NB4 (cell line): ENCODE measurements at regions not wholly inside any gene's neighbourhood (a gene's known extent, or its start where the extent isn't known, plus 50 kb on each side); places are given as distances from the start of the nearest gene placed in this dataset.

Experiments used
- CTCF ChIP-seq: IDR thresholded peaks from one replicate; pipeline ENCODE4 v1.5.1; 2012; ENCODE audit warnings: low read depth, low read length
- POLR2A ChIP-seq: IDR thresholded peaks from 2 replicates; pipeline ENCODE4 v1.6.1; 2011; ENCODE audit warnings: mild to moderate bottlenecking; ENCODE audit not compliant: insufficient read length; ENCODE audit errors: extremely low read depth

DNA sequence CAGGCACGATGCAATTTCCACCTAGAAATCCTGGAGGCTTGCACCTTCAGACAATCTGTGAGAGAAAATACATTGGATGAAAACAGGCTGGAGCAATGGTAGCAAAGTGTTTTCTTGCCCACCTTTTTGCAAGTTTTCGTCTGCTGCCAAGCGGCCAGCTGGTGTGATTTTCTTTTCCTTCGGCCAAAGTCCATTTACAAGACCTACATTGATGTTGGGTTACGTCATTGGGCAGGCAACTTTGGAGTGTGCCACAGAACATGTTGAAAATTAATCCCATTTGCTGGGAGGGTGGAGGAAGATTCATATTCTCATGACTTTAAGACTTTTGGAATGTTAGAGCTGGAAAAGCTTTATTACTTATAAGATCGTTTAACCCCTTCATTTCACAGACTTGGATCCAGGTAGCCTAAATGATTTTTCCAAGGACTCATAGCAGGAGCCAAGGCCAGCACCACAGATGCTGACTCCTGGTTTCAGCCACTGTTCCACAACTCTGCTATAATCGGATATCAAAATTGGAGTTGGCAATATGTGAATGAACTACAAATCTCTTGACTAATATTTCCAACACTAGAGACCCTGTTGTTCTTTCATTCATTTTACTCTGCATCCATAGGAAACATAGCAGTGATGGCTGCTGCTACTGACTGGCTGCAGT is 352.1 kb downstream of the RND3 start:
- TF ChIP-seq POLR2A: no peak
- no peak for TF ChIP-seq CTCF
